ENCODE measurements at regions not wholly inside any gene's neighbourhood (a gene's known extent, or its start where the extent isn't known, plus 50 kb on each side); places are given as distances from the start of the nearest gene placed in this dataset.
A peak's percentile ranks its signal among the peaks of the same experiment; 100 is the strongest.

GRCh38 chr1:47514229-47514628, 76.4 kb downstream of the FOXD2 start:
- H3K27me3 Mint-ChIP-seq, result peaks cover 57% of the 10 kb centered on the region
- H3K9me3 Mint-ChIP-seq, result peaks cover 3% of the 10 kb centered on the region
- no peak for ATAC-seq (replicated peaks)
- H3K4me1 Mint-ChIP-seq, result no peaks in the 10 kb centered on the region
- H3K36me3 Mint-ChIP-seq (ENCODE audit: low read depth), result no peaks in the 10 kb centered on the region
- H3K4me3 Mint-ChIP-seq, result no peak overlapping the region
- no peak overlapping the region for H3K27ac Mint-ChIP-seq

GRCh38 chr1:47515164-47515789, 77.4 kb downstream of the FOXD2 start:
- Mint-ChIP-seq H3K4me3 (no peak overlapping the region), H3K4me1 (no peaks in the 10 kb centered on the region), H3K36me3 (ENCODE audit: low read depth) (no peaks in the 10 kb centered on the region), H3K27ac (no peak overlapping the region), H3K27me3 (peaks cover 52% of the 10 kb centered on the region), H3K9me3 (peaks cover 3% of the 10 kb centered on the region)
- ATAC-seq (replicated peaks), result no peak

GRCh38 chr1:47517946-47518345, 80.1 kb downstream of the FOXD2 start:
- H3K27ac Mint-ChIP-seq, result no peak overlapping the region
- no peaks in the 10 kb centered on the region for H3K4me1 Mint-ChIP-seq
- peaks cover 38% of the 10 kb centered on the region for H3K27me3 Mint-ChIP-seq
- H3K36me3 Mint-ChIP-seq (ENCODE audit: low read depth), result no peaks in the 10 kb centered on the region
- peaks cover 3% of the 10 kb centered on the region for H3K9me3 Mint-ChIP-seq
- H3K4me3 Mint-ChIP-seq, result no peak overlapping the region
- no peak for ATAC-seq (replicated peaks)

- peaks cover 40% of the 10 kb centered on the region for H3K27me3 Mint-ChIP-seq
Observed at GRCh38 chr1:47519491-47519890, 81.6 kb downstream of the FOXD2 start.

GRCh38 chr1:47519971-47520370, 82.1 kb downstream of the FOXD2 start:
- ATAC-seq (replicated peaks), result no peak
- no peak overlapping the region for H3K4me3 Mint-ChIP-seq

More at GRCh38 chr1:47519491-47519890, 81.6 kb downstream of the FOXD2 start:
- H3K36me3 Mint-ChIP-seq (ENCODE audit: low read depth), result no peaks in the 10 kb centered on the region
- H3K4me3 Mint-ChIP-seq, result no peak overlapping the region
- peaks cover 2% of the 10 kb centered on the region for H3K9me3 Mint-ChIP-seq
- no peak for ATAC-seq (replicated peaks)
- no peaks in the 10 kb centered on the region for H3K4me1 Mint-ChIP-seq
- no peak overlapping the region for H3K27ac Mint-ChIP-seq

GRCh38 chr1:47521034-47521881, 83.4 kb downstream of the FOXD2 start:
- Mint-ChIP-seq H3K27me3 (peaks cover 41% of the 10 kb centered on the region), H3K4me3 (no peak overlapping the region), H3K9me3 (no peaks in the 10 kb centered on the region), H3K4me1 (no peaks in the 10 kb centered on the region), H3K27ac (no peak overlapping the region), H3K36me3 (ENCODE audit: low read depth) (no peaks in the 10 kb centered on the region)
- no peak for ATAC-seq (replicated peaks)

More at GRCh38 chr1:47519971-47520370, 82.1 kb downstream of the FOXD2 start:
- H3K4me1 Mint-ChIP-seq, result no peaks in the 10 kb centered on the region
- no peaks in the 10 kb centered on the region for H3K36me3 Mint-ChIP-seq (ENCODE audit: low read depth)
- H3K9me3 Mint-ChIP-seq, result no peaks in the 10 kb centered on the region
- no peak overlapping the region for H3K27ac Mint-ChIP-seq
- H3K27me3 Mint-ChIP-seq, result peaks cover 42% of the 10 kb centered on the region

GRCh38 chr1:47522935-47523834, 85.3 kb downstream of the FOXD2 start:
- H3K4me1 Mint-ChIP-seq, result no peaks in the 10 kb centered on the region

GRCh38 chr1:47523835-47524215, 86.0 kb downstream of the FOXD2 start:
- peaks cover 5% of the 10 kb centered on the region for H3K9me3 Mint-ChIP-seq
- no peaks in the 10 kb centered on the region for H3K4me1 Mint-ChIP-seq
- no peak overlapping the region for H3K4me3 Mint-ChIP-seq
- H3K27me3 Mint-ChIP-seq, result peaks cover 43% of the 10 kb centered on the region
- no peaks in the 10 kb centered on the region for H3K36me3 Mint-ChIP-seq (ENCODE audit: low read depth)
- H3K27ac Mint-ChIP-seq, result no peak overlapping the region
- no peak for ATAC-seq (replicated peaks)

More at GRCh38 chr1:47522935-47523834, 85.3 kb downstream of the FOXD2 start:
- Mint-ChIP-seq H3K27me3 (peaks cover 42% of the 10 kb centered on the region), H3K9me3 (peaks cover 1% of the 10 kb centered on the region), H3K36me3 (ENCODE audit: low read depth) (no peaks in the 10 kb centered on the region), H3K27ac (no peak overlapping the region), H3K4me3 (no peak overlapping the region)
- no peak for ATAC-seq (replicated peaks)

- Mint-ChIP-seq H3K4me1 (no peaks in the 10 kb centered on the region), H3K4me3 (no peak overlapping the region), H3K9me3 (peaks cover 5% of the 10 kb centered on the region), H3K27me3 (peaks cover 43% of the 10 kb centered on the region), H3K27ac (no peak overlapping the region), H3K36me3 (ENCODE audit: low read depth) (no peaks in the 10 kb centered on the region)
- no peak for ATAC-seq (replicated peaks)
Observed at GRCh38 chr1:47524272-47524671, 86.4 kb downstream of the FOXD2 start.

GRCh38 chr1:47527653-47528272, 89.9 kb downstream of the FOXD2 start:
- H3K27me3 Mint-ChIP-seq, result peaks cover 64% of the 10 kb centered on the region
- peaks cover 5% of the 10 kb centered on the region for H3K9me3 Mint-ChIP-seq
- no peak overlapping the region for H3K4me3 Mint-ChIP-seq
- no peaks in the 10 kb centered on the region for H3K4me1 Mint-ChIP-seq
- no peak for ATAC-seq (replicated peaks)
- no peak overlapping the region for H3K27ac Mint-ChIP-seq
- no peaks in the 10 kb centered on the region for H3K36me3 Mint-ChIP-seq (ENCODE audit: low read depth)

- no peaks in the 10 kb centered on the region for H3K36me3 Mint-ChIP-seq (ENCODE audit: low read depth)
- no peak overlapping the region for H3K27ac Mint-ChIP-seq
- H3K9me3 Mint-ChIP-seq, result peaks cover 5% of the 10 kb centered on the region
- no peak for ATAC-seq (replicated peaks)
- H3K4me3 Mint-ChIP-seq, result no peak overlapping the region
- H3K27me3 Mint-ChIP-seq, result peaks cover 63% of the 10 kb centered on the region
- H3K4me1 Mint-ChIP-seq, result peaks cover 3% of the 10 kb centered on the region
Observed at GRCh38 chr1:47529520-47530098, 91.8 kb downstream of the FOXD2 start.

GRCh38 chr1:47532921-47533792, 95.3 kb downstream of the FOXD2 start:
- Mint-ChIP-seq H3K4me3 (peak overlapping the region; percentile 41), H3K36me3 (ENCODE audit: low read depth) (no peaks in the 10 kb centered on the region), H3K4me1 (peaks cover 5% of the 10 kb centered on the region), H3K27ac (no peak overlapping the region), H3K9me3 (peaks cover 4% of the 10 kb centered on the region), H3K27me3 (peaks cover 55% of the 10 kb centered on the region)
- ATAC-seq (replicated peaks), result peak; percentile 16

GRCh38 chr1:47533793-47534328, 96.0 kb downstream of the FOXD2 start:
- ATAC-seq (replicated peaks), result no peak
- Mint-ChIP-seq H3K27me3 (peaks cover 56% of the 10 kb centered on the region), H3K27ac (no peak overlapping the region), H3K4me1 (peaks cover 5% of the 10 kb centered on the region), H3K36me3 (ENCODE audit: low read depth) (no peaks in the 10 kb centered on the region), H3K9me3 (no peaks in the 10 kb centered on the region), H3K4me3 (peak overlapping the region; percentile 41)

Data from activated T-helper 17 cell treated with anti-CD3 and anti-CD28 coated beads, Interleukin-2, amount 50 U/mL, for 72 hours (primary cell).